GM23338 (cell line): ENCODE measurements at regions not wholly inside any gene's neighbourhood (a gene's known extent, or its start where the extent isn't known, plus 50 kb on each side); places are given as distances from the start of the nearest gene placed in this dataset.

Source experiments
- ATAC-seq: fragments of 200-7000 bp; cut with Tn5 transposase; 3 replicates; pipeline ENCODE4 v1.9.1; 2020
- DNase-seq: peaks from one replicate; pipeline ENCODE4 v3.0.0-alpha.2; 2015; ENCODE audit warnings: low spot score
- H2AFZ ChIP-seq: fragments of 200-600 bp; sonication (generic); 2 replicates; pipeline ENCODE4 v1.8.0; 2016; ENCODE audit warnings: antibody characterized with exemption, mild to moderate bottlenecking, moderate library complexity
- H3F3A ChIP-seq: fragments of 200-600 bp; sonication (generic); replicated peaks from 2 replicates; pipeline ENCODE4 v1.8.0; 2017; ENCODE audit warnings: antibody characterized with exemption, mixed run types, low read depth
- H3K27ac ChIP-seq: fragments of 200-600 bp; sonication (generic); 2 replicates; pipeline ENCODE4 v1.6.1; 2016; ENCODE audit warnings: low read depth
- H3K27me3 ChIP-seq: fragments of 200-600 bp; sonication (generic); 2 replicates; pipeline ENCODE4 v1.8.0; 2016; ENCODE audit warnings: mild to moderate bottlenecking, mixed run types, moderate library complexity; ENCODE audit not compliant: insufficient read depth
- H3K36me3 ChIP-seq: fragments of 200-600 bp; sonication (generic); 2 replicates; pipeline ENCODE4 v1.8.0; 2016; ENCODE audit warnings: mild to moderate bottlenecking; ENCODE audit not compliant: insufficient read depth
- H3K4me1 ChIP-seq: fragments of 200-600 bp; sonication (generic); 2 replicates; pipeline ENCODE4 v1.8.0; 2016; ENCODE audit warnings: mild to moderate bottlenecking, moderate library complexity; ENCODE audit not compliant: insufficient read depth
- H3K4me2 ChIP-seq: fragments of 200-600 bp; sonication (generic); 2 replicates; pipeline ENCODE4 v1.7.1; 2017; ENCODE audit warnings: mixed run types
- H3K4me3 ChIP-seq: fragments of 200-600 bp; sonication (generic); 2 replicates; pipeline ENCODE4 v1.6.1; 2016; ENCODE audit warnings: mixed run types
- H3K79me2 ChIP-seq: fragments of 200-600 bp; sonication (generic); replicated peaks from 2 replicates; pipeline ENCODE4 v1.8.0; 2017; ENCODE audit warnings: mild to moderate bottlenecking; ENCODE audit not compliant: insufficient read depth
- H3K9me2 ChIP-seq: fragments of 200-600 bp; sonication (generic); 2 replicates; pipeline ENCODE4 v1.8.0; 2017; ENCODE audit not compliant: insufficient read depth
- H4K20me1 ChIP-seq: fragments of 200-600 bp; sonication (generic); replicated peaks from 2 replicates; pipeline ENCODE4 v1.8.0; 2017; ENCODE audit warnings: mild to moderate bottlenecking; ENCODE audit not compliant: insufficient read depth
- H3K27ac Mint-ChIP-seq: 2 replicates; pipeline ENCODE4 v1.8.0; 2020; ENCODE audit warnings: inconsistent platforms, mild to moderate bottlenecking, moderate library complexity, mixed read lengths
- H3K27me3 Mint-ChIP-seq: 3 replicates; pipeline ENCODE4 v1.8.0; 2022; ENCODE audit warnings: low read depth, mild to moderate bottlenecking, moderate library complexity, mixed read lengths, inconsistent platforms; ENCODE audit not compliant: insufficient read depth, poor library complexity
- H3K36me3 Mint-ChIP-seq: 3 replicates; pipeline ENCODE4 v1.8.0; 2021; ENCODE audit warnings: low read depth, mild to moderate bottlenecking, inconsistent platforms, moderate library complexity, mixed read lengths
- H3K4me1 Mint-ChIP-seq: 3 replicates; pipeline ENCODE4 v1.8.0; 2020; ENCODE audit warnings: mild to moderate bottlenecking, inconsistent platforms, mixed read lengths
- H3K4me3 Mint-ChIP-seq: 3 replicates; pipeline ENCODE4 v1.8.0; 2021; ENCODE audit warnings: moderate library complexity, mild to moderate bottlenecking, inconsistent platforms, mixed read lengths
- H3K9me3 Mint-ChIP-seq: 3 replicates; pipeline ENCODE4 v1.8.0; 2020; ENCODE audit warnings: moderate library complexity, mild to moderate bottlenecking, inconsistent platforms, mixed read lengths
- CREB1 ChIP-seq: fragments of 250-450 bp; sonication (Bioruptor Pico); IDR thresholded peaks from 2 replicates; pipeline ENCODE4 v1.5.0; 2020; ENCODE audit warnings: low read depth, mild to moderate bottlenecking, moderate library complexity
- EZH2 ChIP-seq: fragments of 200-600 bp; sonication (generic); IDR thresholded peaks from one replicate; pipeline ENCODE4 v1.8.0; 2017; ENCODE audit warnings: antibody characterized with exemption, mild to moderate bottlenecking, low read depth; ENCODE audit not compliant: unreplicated experiment
- EZH2phosphoT487 ChIP-seq: fragments of 200-600 bp; sonication (generic); IDR thresholded peaks from one replicate; pipeline ENCODE4 v1.8.1; 2018; ENCODE audit warnings: antibody characterized with exemption; ENCODE audit not compliant: unreplicated experiment
- JUNB ChIP-seq: IDR thresholded peaks from one replicate; pipeline ENCODE4 v1.6.1; 2016; ENCODE audit warnings: antibody characterized with exemption; ENCODE audit not compliant: unreplicated experiment
- NANOG ChIP-seq: IDR thresholded peaks from 2 replicates; pipeline ENCODE4 v1.6.1; 2016; ENCODE audit warnings: antibody characterized with exemption, borderline replicate concordance
- POLR2AphosphoS5 ChIP-seq: IDR thresholded peaks from 2 replicates; pipeline ENCODE4 v1.6.1; 2016; ENCODE audit warnings: antibody characterized with exemption, low read depth
- STAT1 ChIP-seq: IDR thresholded peaks from one replicate; pipeline ENCODE4 v1.6.1; 2016; ENCODE audit warnings: antibody characterized with exemption; ENCODE audit not compliant: unreplicated experiment
- ZNF114 ChIP-seq: fragments of 250-450 bp; sonication (Bioruptor Pico); IDR thresholded peaks from 2 replicates; pipeline ENCODE4 v1.5.0; 2020; ENCODE audit warnings: mild to moderate bottlenecking, moderate library complexity
- TF ChIP-seq, protein P1 (sequence below): IDR thresholded peaks from 2 replicates; pipeline ENCODE4 v1.6.1; 2016; ENCODE audit warnings: antibody characterized with exemption
- TF ChIP-seq, protein P2 (sequence below), 2 experiments: fragments of 200-600 bp in 1 of 2; sonication (generic) in 1 of 2; conservative IDR thresholded peaks; 2 replicates each; pipeline versions ENCODE4 v1.5.1 to v1.6.1; 2016 to 2017; ENCODE audit warnings: antibody characterized with exemption in 2 of 2, low read depth in 2 of 2, mild to moderate bottlenecking in 2 of 2, moderate library complexity in 1 of 2

DNA sequence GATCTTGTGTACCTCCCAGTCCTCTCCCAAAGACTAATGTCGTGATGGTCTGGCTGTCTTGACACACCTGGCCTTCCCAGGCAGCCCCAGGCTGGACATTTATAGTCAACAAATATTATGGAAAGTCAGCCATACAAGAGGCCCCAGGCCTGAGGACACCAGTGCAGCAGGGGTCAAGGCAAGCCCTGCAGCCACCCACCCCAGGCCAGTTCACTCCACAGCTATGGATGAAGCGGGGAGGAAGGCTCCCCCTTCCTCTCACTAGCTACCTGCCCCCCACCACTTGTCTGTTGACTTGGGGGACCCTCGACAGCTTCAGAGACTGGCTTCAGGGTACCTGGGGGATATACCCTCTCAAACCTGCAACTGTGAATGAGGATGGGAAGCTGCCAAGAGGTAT, 132.1 kb downstream of the MRPL14 start:
- no peak for TF ChIP-seq ZNF114 (CRISPR knock-in tag)
- no peak for TF ChIP-seq CREB1 (CRISPR knock-in tag)
- TF ChIP-seq POLR2AphosphoS5: no peak
- no peak for TF ChIP-seq NANOG
- TF ChIP-seq, protein P1, sequence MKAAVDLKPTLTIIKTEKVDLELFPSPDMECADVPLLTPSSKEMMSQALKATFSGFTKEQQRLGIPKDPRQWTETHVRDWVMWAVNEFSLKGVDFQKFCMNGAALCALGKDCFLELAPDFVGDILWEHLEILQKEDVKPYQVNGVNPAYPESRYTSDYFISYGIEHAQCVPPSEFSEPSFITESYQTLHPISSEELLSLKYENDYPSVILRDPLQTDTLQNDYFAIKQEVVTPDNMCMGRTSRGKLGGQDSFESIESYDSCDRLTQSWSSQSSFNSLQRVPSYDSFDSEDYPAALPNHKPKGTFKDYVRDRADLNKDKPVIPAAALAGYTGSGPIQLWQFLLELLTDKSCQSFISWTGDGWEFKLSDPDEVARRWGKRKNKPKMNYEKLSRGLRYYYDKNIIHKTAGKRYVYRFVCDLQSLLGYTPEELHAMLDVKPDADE: no peak
- TF ChIP-seq, protein P2, sequence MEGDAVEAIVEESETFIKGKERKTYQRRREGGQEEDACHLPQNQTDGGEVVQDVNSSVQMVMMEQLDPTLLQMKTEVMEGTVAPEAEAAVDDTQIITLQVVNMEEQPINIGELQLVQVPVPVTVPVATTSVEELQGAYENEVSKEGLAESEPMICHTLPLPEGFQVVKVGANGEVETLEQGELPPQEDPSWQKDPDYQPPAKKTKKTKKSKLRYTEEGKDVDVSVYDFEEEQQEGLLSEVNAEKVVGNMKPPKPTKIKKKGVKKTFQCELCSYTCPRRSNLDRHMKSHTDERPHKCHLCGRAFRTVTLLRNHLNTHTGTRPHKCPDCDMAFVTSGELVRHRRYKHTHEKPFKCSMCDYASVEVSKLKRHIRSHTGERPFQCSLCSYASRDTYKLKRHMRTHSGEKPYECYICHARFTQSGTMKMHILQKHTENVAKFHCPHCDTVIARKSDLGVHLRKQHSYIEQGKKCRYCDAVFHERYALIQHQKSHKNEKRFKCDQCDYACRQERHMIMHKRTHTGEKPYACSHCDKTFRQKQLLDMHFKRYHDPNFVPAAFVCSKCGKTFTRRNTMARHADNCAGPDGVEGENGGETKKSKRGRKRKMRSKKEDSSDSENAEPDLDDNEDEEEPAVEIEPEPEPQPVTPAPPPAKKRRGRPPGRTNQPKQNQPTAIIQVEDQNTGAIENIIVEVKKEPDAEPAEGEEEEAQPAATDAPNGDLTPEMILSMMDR (conservative IDR thresholded peaks at IDR 0.05; ENCODE audit: low read depth in 2 of 2): no peak
- TF ChIP-seq STAT1: no peak
- TF ChIP-seq EZH2: no peak
- Mint-ChIP-seq H3K4me3 (no peak overlapping the region), H3K4me1 (peaks cover 22% of the 10 kb centered on the region; the same call in 2 of the 3 replicates), H3K27me3 (peaks cover 15% of the 10 kb centered on the region), H3K36me3 (peaks cover 5% of the 10 kb centered on the region; the same call in 1 of the 3 replicates), H3K9me3 (peaks cover 6% of the 10 kb centered on the region), H3K27ac (no peak overlapping the region)
- ATAC-seq (no peak), DNase-seq (no peak)
- Histone ChIP-seq H4K20me1 (no peaks in the 10 kb centered on the region), H3K36me3 (no peaks in the 10 kb centered on the region), H3K79me2 (no peaks in the 10 kb centered on the region), H3K4me2 (no peak overlapping the region), H3K27me3 (no peaks in the 10 kb centered on the region), H3K9me2 (0 out of 2 replicates have a peak, but pooled peaks cover 3% of the 10 kb centered on the region), H3K4me3 (no peak overlapping the region), H2AFZ (no peak overlapping the region), H3F3A (no peaks in the 10 kb centered on the region), H3K27ac (no peak overlapping the region), H3K4me1 (peaks cover 5% of the 10 kb centered on the region)

DNA sequence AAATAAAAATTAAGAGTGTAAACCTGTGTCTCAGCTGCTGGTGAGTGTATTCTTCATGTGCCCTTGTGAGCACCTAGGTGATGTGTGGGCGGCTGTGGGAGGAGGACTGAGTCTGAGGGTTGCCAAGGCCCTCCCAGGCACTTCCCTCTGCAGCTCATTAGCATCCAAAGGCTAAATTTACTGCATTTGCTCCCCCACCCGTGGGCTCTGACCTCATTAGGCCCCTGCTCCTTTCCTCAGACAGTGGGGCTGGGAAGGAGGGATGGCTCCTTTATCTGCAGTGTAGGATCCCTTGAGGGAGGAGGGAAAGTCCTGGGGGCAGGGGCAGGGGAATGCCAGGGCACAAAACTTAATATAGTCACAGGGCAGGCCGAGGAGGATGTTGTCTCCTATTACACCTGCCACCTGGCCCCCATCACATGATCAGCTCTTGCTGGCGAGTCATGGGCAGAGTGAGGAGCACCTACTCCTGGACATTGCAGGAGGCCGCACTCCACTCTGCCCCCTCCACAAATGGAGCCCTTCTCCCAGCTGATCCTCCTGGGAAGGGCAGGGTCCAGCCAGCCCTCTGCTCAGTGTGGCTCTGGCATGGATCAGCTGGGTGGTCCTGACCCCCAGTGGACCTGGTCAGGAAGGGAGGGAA, 133.2 kb downstream of the MRPL14 start:
- Histone ChIP-seq H2AFZ (no peak overlapping the region), H3K36me3 (no peaks in the 10 kb centered on the region), H3K27ac (no peak overlapping the region), H3K4me3 (no peak overlapping the region), H3K4me1 (no peaks in the 10 kb centered on the region; the same call in 1 of the 2 replicates), H3K27me3 (no peaks in the 10 kb centered on the region), H4K20me1 (no peaks in the 10 kb centered on the region), H3F3A (no peaks in the 10 kb centered on the region), H3K9me2 (0 out of 2 replicates have a peak, but pooled peaks cover 3% of the 10 kb centered on the region), H3K79me2 (no peaks in the 10 kb centered on the region), H3K4me2 (no peak overlapping the region)
- Mint-ChIP-seq H3K9me3 (peaks cover 2% of the 10 kb centered on the region; the same call in 1 of the 3 replicates), H3K4me1 (peaks cover 19% of the 10 kb centered on the region), H3K36me3 (peaks cover 4% of the 10 kb centered on the region; the same call in 1 of the 3 replicates), H3K27ac (no peak overlapping the region), H3K27me3 (peaks cover 14% of the 10 kb centered on the region), H3K4me3 (no peak overlapping the region)
- no peak for DNase-seq
- ATAC-seq: no peak; the same call in 2 of the 3 replicates
- TF ChIP-seq, protein P2 (conservative IDR thresholded peaks at IDR 0.05; ENCODE audit: low read depth in 2 of 2): no peak
- no peak for TF ChIP-seq EZH2phosphoT487
- no peak for TF ChIP-seq CREB1 (CRISPR knock-in tag)
- TF ChIP-seq STAT1: no peak
- TF ChIP-seq EZH2: no peak
- no peak for TF ChIP-seq JUNB
- TF ChIP-seq, protein P1: no peak
